GM12878 (cell line): ENCODE measurements at regions not wholly inside any gene's neighbourhood (a gene's known extent, or its start where the extent isn't known, plus 50 kb on each side); places are given as distances from the start of the nearest gene placed in this dataset.

Experiments used
- ATAC-seq: fragments of 200-7000 bp; cut with Tn5 transposase; 3 replicates; pipeline ENCODE4 v1.9.1; 2020; ENCODE audit warnings: mild to moderate bottlenecking, moderate library complexity
- BruUV-seq: library from RNA; stranded (reverse); fragments of 400-500 nt; replicated peaks from 2 replicates; lab custom pipeline; 2021; lab: Mats Ljungman, UMichigan
- CTCF ChIA-PET: fragments of 300-600 bp; sonication (Branson Sonifier 250); formaldehyde crosslinking; extraction: SDS; loops from one replicate; lab custom pipeline; 2021; ENCODE audit warnings: inconsistent platforms; lab: Yijun Ruan, JAX
- POLR2A ChIA-PET: fragments of 350-600 bp; formaldehyde crosslinking; extraction: SDS; loops from one replicate; lab custom pipeline; 2021; ENCODE audit warnings: inconsistent platforms; lab: Charles Lee
- RAD21 ChIA-PET: fragments of 300-600 bp; sonication (Branson Sonifier 250); formaldehyde crosslinking; loops from one replicate; lab custom pipeline; 2023; ENCODE audit warnings: antibody characterized with exemption; ENCODE audit not compliant: unreplicated experiment; lab: Charles Lee
- SMC1A ChIA-PET: fragments of 300-600 bp; sonication (Branson Sonifier 250); formaldehyde crosslinking; loops from one replicate; lab custom pipeline; 2023; ENCODE audit not compliant: unreplicated experiment, uncharacterized antibody; lab: Charles Lee
- DNase-seq: peaks from one replicate; pipeline ENCODE4 v3.0.0-alpha.2; 2011; ENCODE audit warnings: low read depth, low spot score
- FAIRE-seq: peaks from 3 replicates; lab custom pipeline; 2011; peaks lifted over from hg19 to GRCh38; lab: Jason Lieb, UNC
- H2AFZ ChIP-seq: 2 replicates; pipeline ENCODE4 v1.6.0; 2011; ENCODE audit warnings: low read depth, low read length, control low read depth; ENCODE audit not compliant: control insufficient read depth
- H3K27ac ChIP-seq: 2 replicates; pipeline ENCODE4 v1.5.1; 2011; ENCODE audit warnings: control low read depth; ENCODE audit not compliant: control insufficient read depth, insufficient read depth
- H3K27me3 ChIP-seq, 2 experiments: replicated peaks in 1 of 2; 2 replicates each; pipeline versions ENCODE4 v1.6.0 to v1.6.1; 2011; ENCODE audit warnings: low read length in 1 of 2; ENCODE audit not compliant: control insufficient read depth in 2 of 2, insufficient read depth in 2 of 2
- H3K36me3 ChIP-seq, 2 experiments: 2 replicates each; pipeline ENCODE4 v1.5.1; 2011; ENCODE audit warnings: low read length in 1 of 2; ENCODE audit not compliant: control insufficient read depth in 2 of 2, insufficient read depth in 2 of 2
- H3K4me1 ChIP-seq: 2 replicates; pipeline ENCODE4 v1.6.1; 2011; ENCODE audit warnings: mild to moderate bottlenecking, low read length, moderate library complexity, mixed read lengths; ENCODE audit not compliant: control insufficient read depth, insufficient read depth
- H3K4me2 ChIP-seq: 2 replicates; pipeline ENCODE4 v1.6.0; 2011; ENCODE audit warnings: control low read depth; ENCODE audit not compliant: control insufficient read depth, insufficient read depth
- H3K4me3 ChIP-seq: fragments of 200-600 bp; sonication (generic); 2 replicates; pipeline ENCODE4 v1.5.1; 2016
- H3K79me2 ChIP-seq: 2 replicates; pipeline ENCODE4 v1.6.0; 2011; ENCODE audit warnings: low read length; ENCODE audit not compliant: control insufficient read depth, insufficient read depth
- H3K9ac ChIP-seq: 2 replicates; pipeline ENCODE4 v1.8.0; 2011; ENCODE audit warnings: low read length, control low read depth, mixed read lengths; ENCODE audit not compliant: control insufficient read depth, insufficient read depth
- H3K9me3 ChIP-seq: replicated peaks from 3 replicates; pipeline ENCODE4 v1.5.1; 2011; ENCODE audit warnings: mild to moderate bottlenecking, low read length; ENCODE audit not compliant: control insufficient read depth, insufficient read depth
- H4K20me1 ChIP-seq: 2 replicates; pipeline ENCODE4 v1.6.0; 2011; ENCODE audit not compliant: control insufficient read depth, insufficient read depth
- ATF3 ChIP-seq: IDR thresholded peaks from 2 replicates; pipeline ENCODE4 v1.6.1; 2011; ENCODE audit warnings: low read depth, mild to moderate bottlenecking, low read length, moderate library complexity, borderline replicate concordance; ENCODE audit errors: extremely low read depth
- ATF7 ChIP-seq: fragments of 450-650 bp; IDR thresholded peaks from 2 replicates; pipeline ENCODE4 v1.6.1; 2016; ENCODE audit warnings: low read depth, mild to moderate bottlenecking
- BCLAF1 ChIP-seq: fragments of 450-650 bp; IDR thresholded peaks from 2 replicates; pipeline ENCODE4 v1.6.1; 2017; ENCODE audit warnings: antibody characterized with exemption, mild to moderate bottlenecking, moderate library complexity
- IRF3 ChIP-seq: fragments of 450-650 bp; IDR thresholded peaks from 2 replicates; pipeline ENCODE4 v1.6.1; 2014; ENCODE audit warnings: mild to moderate bottlenecking
- JUND ChIP-seq: IDR thresholded peaks from 2 replicates; pipeline ENCODE4 v1.6.1; 2012; ENCODE audit warnings: low read depth, mild to moderate bottlenecking, low read length, improper control_type of control experiment, moderate library complexity
- MXI1 ChIP-seq: fragments of 150-350 bp; IDR thresholded peaks from 2 replicates; pipeline ENCODE4 v1.6.1; 2011; ENCODE audit warnings: low read depth, mild to moderate bottlenecking, inconsistent platforms, low read length, improper control_type of control experiment
- POLR2AphosphoS5 ChIP-seq: IDR thresholded peaks from 2 replicates; pipeline ENCODE4 v1.6.1; 2011; ENCODE audit warnings: mild to moderate bottlenecking, low read length, inconsistent platforms
- TAF1 ChIP-seq: IDR thresholded peaks from 2 replicates; pipeline ENCODE4 v1.6.1; 2011; ENCODE audit warnings: mild to moderate bottlenecking, low read depth, low read length, borderline replicate concordance
- TARDBP ChIP-seq: IDR thresholded peaks from 2 replicates; pipeline ENCODE4 v1.6.1; 2016; ENCODE audit warnings: borderline replicate concordance
- WRNIP1 ChIP-seq: IDR thresholded peaks from 2 replicates; pipeline ENCODE4 v1.6.1; 2011; ENCODE audit warnings: low read depth, low read length, improper control_type of control experiment, borderline replicate concordance
- YY1 ChIP-seq: IDR thresholded peaks from 2 replicates; pipeline ENCODE4 v1.6.1; 2011; ENCODE audit warnings: low read depth, mild to moderate bottlenecking, low read length
- ZNF274 ChIP-seq: IDR thresholded peaks from one replicate; pipeline ENCODE4 v1.8.0; 2011; ENCODE audit not compliant: insufficient read length, insufficient read depth
- WGBS: methylation state at CpG from one replicate; pipeline ENCODE4 v1.1.6; 2016; ENCODE audit warnings: low lambda C conversion rate; ENCODE audit not compliant: insufficient replicate concordance, insufficient coverage; ENCODE audit errors: missing lambda C conversion rate; 5-methylcytosine and 5-hydroxymethylcytosine counted together
- in situ Hi-C: fragments of 300-500 bp; cut with MboI; formaldehyde crosslinking; loops from 9 replicates; pipeline ENCODE4 v1.14.3; 2018; ENCODE audit warnings: mixed read lengths
- intact Hi-C: fragments of 100-400 bp; cut with micrococcal nuclease; formaldehyde crosslinking; loops from one replicate; pipeline ENCODE4 v1.14.2; 2022; ENCODE audit not compliant: unreplicated experiment
- TF ChIP-seq, protein P1 (sequence below): fragments of 450-650 bp; IDR thresholded peaks from 2 replicates; pipeline ENCODE4 v1.6.1; 2017; ENCODE audit warnings: low read depth, mild to moderate bottlenecking, moderate library complexity
- TF ChIP-seq, protein P2 (sequence below): fragments of 450-650 bp; IDR thresholded peaks from 2 replicates; pipeline ENCODE4 v1.6.1; 2018; ENCODE audit warnings: mild to moderate bottlenecking, low read depth, moderate library complexity; ENCODE audit not compliant: partially characterized antibody

DNA sequence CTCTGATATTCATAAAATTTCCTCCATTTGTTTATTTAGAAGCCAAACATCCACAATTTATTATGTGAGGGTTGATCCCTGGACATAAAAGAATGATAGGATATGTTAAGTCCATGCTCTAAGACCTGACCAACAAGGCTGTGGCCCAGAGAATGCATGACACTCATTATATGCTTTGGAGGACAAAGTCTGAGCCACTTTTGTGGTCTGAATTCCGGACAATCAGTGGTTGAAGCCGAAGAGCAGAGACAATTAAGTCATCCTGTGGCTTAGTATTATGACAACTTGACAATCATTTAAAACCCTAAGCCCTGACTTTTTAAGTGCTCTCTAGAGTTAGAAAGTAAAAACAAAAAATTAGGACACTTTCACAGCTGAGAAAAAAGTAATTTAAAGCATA is 483.3 kb downstream of the PLCL1 start:
- Histone ChIP-seq H3K79me2 (no peaks in the 10 kb centered on the region), H3K9ac (no peak overlapping the region), H3K27ac (no peak overlapping the region), H3K36me3 (no peaks in the 10 kb centered on the region), H3K9me3 (no peaks in the 10 kb centered on the region), H4K20me1 (no peaks in the 10 kb centered on the region), H3K4me1 (no peaks in the 10 kb centered on the region), H3K4me2 (no peak overlapping the region), H2AFZ (no peak overlapping the region), H3K4me3 (no peak overlapping the region), H3K27me3 (peaks cover 0 to 2% of the 10 kb centered on the region in 2 experiments; a peak in 3 of 4 replicates)
- ChIA-PET CTCF (no interaction called here), RAD21 (no interaction called here), SMC1A (no interaction called here), POLR2A (interaction anchor here (0.6 kb wide), 1 partner anchor 148 kb away, joined by 5 read pairs; no protein-coding TSS in a partner anchor)
- ATAC-seq (no peak), DNase-seq (no peak), FAIRE-seq (no peak)
- no TSS peak for BruUV-seq
- 11% methylated on average over 2 of the region's 2 CpGs for WGBS
- in situ Hi-C loops = no loop called here
- intact Hi-C loops = no loop called here
- no peak for TF ChIP-seq MXI1
- TF ChIP-seq IRF3 = no peak
- TF ChIP-seq, protein P1, sequence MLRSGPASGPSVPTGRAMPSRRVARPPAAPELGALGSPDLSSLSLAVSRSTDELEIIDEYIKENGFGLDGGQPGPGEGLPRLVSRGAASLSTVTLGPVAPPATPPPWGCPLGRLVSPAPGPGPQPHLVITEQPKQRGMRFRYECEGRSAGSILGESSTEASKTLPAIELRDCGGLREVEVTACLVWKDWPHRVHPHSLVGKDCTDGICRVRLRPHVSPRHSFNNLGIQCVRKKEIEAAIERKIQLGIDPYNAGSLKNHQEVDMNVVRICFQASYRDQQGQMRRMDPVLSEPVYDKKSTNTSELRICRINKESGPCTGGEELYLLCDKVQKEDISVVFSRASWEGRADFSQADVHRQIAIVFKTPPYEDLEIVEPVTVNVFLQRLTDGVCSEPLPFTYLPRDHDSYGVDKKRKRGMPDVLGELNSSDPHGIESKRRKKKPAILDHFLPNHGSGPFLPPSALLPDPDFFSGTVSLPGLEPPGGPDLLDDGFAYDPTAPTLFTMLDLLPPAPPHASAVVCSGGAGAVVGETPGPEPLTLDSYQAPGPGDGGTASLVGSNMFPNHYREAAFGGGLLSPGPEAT = no peak
- no peak for TF ChIP-seq POLR2AphosphoS5
- TF ChIP-seq TARDBP = no peak
- no peak for TF ChIP-seq ZNF274
- TF ChIP-seq ATF7 = no peak
- TF ChIP-seq BCLAF1 = no peak
- TF ChIP-seq, protein P2, sequence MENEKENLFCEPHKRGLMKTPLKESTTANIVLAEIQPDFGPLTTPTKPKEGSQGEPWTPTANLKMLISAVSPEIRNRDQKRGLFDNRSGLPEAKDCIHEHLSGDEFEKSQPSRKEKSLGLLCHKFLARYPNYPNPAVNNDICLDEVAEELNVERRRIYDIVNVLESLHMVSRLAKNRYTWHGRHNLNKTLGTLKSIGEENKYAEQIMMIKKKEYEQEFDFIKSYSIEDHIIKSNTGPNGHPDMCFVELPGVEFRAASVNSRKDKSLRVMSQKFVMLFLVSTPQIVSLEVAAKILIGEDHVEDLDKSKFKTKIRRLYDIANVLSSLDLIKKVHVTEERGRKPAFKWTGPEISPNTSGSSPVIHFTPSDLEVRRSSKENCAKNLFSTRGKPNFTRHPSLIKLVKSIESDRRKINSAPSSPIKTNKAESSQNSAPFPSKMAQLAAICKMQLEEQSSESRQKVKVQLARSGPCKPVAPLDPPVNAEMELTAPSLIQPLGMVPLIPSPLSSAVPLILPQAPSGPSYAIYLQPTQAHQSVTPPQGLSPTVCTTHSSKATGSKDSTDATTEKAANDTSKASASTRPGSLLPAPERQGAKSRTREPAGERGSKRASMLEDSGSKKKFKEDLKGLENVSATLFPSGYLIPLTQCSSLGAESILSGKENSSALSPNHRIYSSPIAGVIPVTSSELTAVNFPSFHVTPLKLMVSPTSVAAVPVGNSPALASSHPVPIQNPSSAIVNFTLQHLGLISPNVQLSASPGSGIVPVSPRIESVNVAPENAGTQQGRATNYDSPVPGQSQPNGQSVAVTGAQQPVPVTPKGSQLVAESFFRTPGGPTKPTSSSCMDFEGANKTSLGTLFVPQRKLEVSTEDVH = no peak
- no peak for TF ChIP-seq ATF3
- TF ChIP-seq TAF1 = no peak
- TF ChIP-seq JUND = no peak
- no peak for TF ChIP-seq WRNIP1
- TF ChIP-seq YY1 = no peak
